ENCODE measurements at regions not wholly inside any gene's neighbourhood (a gene's known extent, or its start where the extent isn't known, plus 50 kb on each side); places are given as distances from the start of the nearest gene placed in this dataset.

GRCh38 chr15:96716478-96716877 is 386.0 kb downstream of the NR2F2 start:
- H3K9ac ChIP-seq (ENCODE audit: low read depth, low read length) = no peak overlapping the region
- H3K27me3 ChIP-seq (ENCODE audit: insufficient read depth, low read length) = peaks cover 7% of the 10 kb centered on the region; the same call in 1 of the 2 replicates
- H3K4me1 ChIP-seq (ENCODE audit: insufficient read depth, low read length) = no peaks in the 10 kb centered on the region
- H3K36me3 ChIP-seq (ENCODE audit: insufficient read depth, low read depth, low read length) = no peaks in the 10 kb centered on the region
- no peak overlapping the region for H3K27ac ChIP-seq (ENCODE audit: low read length)
- no peak overlapping the region for H3K4me3 ChIP-seq (ENCODE audit: low read length)
- no peaks in the 10 kb centered on the region for H3K9me3 ChIP-seq (ENCODE audit: insufficient read depth, low read depth, low read length)

GRCh38 chr15:96720251-96720650 is 389.8 kb downstream of the NR2F2 start:
- Histone ChIP-seq H3K27ac (ENCODE audit: low read length) (no peak overlapping the region), H3K36me3 (ENCODE audit: insufficient read depth, low read depth, low read length) (no peaks in the 10 kb centered on the region), H3K27me3 (ENCODE audit: insufficient read depth, low read length) (peaks cover 7% of the 10 kb centered on the region; the same call in 1 of the 2 replicates), H3K4me3 (ENCODE audit: low read length) (no peak overlapping the region), H3K9ac (ENCODE audit: low read depth, low read length) (no peak overlapping the region), H3K4me1 (ENCODE audit: insufficient read depth, low read length) (no peaks in the 10 kb centered on the region), H3K9me3 (ENCODE audit: insufficient read depth, low read depth, low read length) (no peaks in the 10 kb centered on the region)

GRCh38 chr15:96720656-96721055 is 390.2 kb downstream of the NR2F2 start:
- H3K4me1 ChIP-seq (ENCODE audit: insufficient read depth, low read length) = no peaks in the 10 kb centered on the region
- no peak overlapping the region for H3K4me3 ChIP-seq (ENCODE audit: low read length)
- H3K9ac ChIP-seq (ENCODE audit: low read depth, low read length) = no peak overlapping the region
- no peaks in the 10 kb centered on the region for H3K9me3 ChIP-seq (ENCODE audit: insufficient read depth, low read depth, low read length)
- no peaks in the 10 kb centered on the region for H3K36me3 ChIP-seq (ENCODE audit: insufficient read depth, low read depth, low read length)
- H3K27me3 ChIP-seq (ENCODE audit: insufficient read depth, low read length) = peaks cover 7% of the 10 kb centered on the region; the same call in 1 of the 2 replicates
- no peak overlapping the region for H3K27ac ChIP-seq (ENCODE audit: low read length)

- no peaks in the 10 kb centered on the region for H3K27me3 ChIP-seq (ENCODE audit: insufficient read depth, low read length)
- no peak overlapping the region for H3K9ac ChIP-seq (ENCODE audit: low read depth, low read length)
- no peaks in the 10 kb centered on the region for H3K4me1 ChIP-seq (ENCODE audit: insufficient read depth, low read length)
- no peaks in the 10 kb centered on the region for H3K9me3 ChIP-seq (ENCODE audit: insufficient read depth, low read depth, low read length)
- H3K36me3 ChIP-seq (ENCODE audit: insufficient read depth, low read depth, low read length) = no peaks in the 10 kb centered on the region
- H3K4me3 ChIP-seq (ENCODE audit: low read length) = no peak overlapping the region
- no peak overlapping the region for H3K27ac ChIP-seq (ENCODE audit: low read length)
These were observed 398.1 kb downstream of the NR2F2 start for GRCh38 chr15:96728591-96728990.

GRCh38 chr15:96732704-96733103 is 402.2 kb downstream of the NR2F2 start:
- no peaks in the 10 kb centered on the region for H3K4me1 ChIP-seq (ENCODE audit: insufficient read depth, low read length)
- H3K36me3 ChIP-seq (ENCODE audit: insufficient read depth, low read depth, low read length) = no peaks in the 10 kb centered on the region
- H3K27me3 ChIP-seq (ENCODE audit: insufficient read depth, low read length) = no peaks in the 10 kb centered on the region
- H3K4me3 ChIP-seq (ENCODE audit: low read length) = no peak overlapping the region
- no peak overlapping the region for H3K9ac ChIP-seq (ENCODE audit: low read depth, low read length)
- H3K27ac ChIP-seq (ENCODE audit: low read length) = no peak overlapping the region
- no peaks in the 10 kb centered on the region for H3K9me3 ChIP-seq (ENCODE audit: insufficient read depth, low read depth, low read length)

GRCh38 chr15:96733721-96734120 is 403.2 kb downstream of the NR2F2 start:
- Histone ChIP-seq H3K4me1 (ENCODE audit: insufficient read depth, low read length) (no peaks in the 10 kb centered on the region), H3K27ac (ENCODE audit: low read length) (no peak overlapping the region), H3K4me3 (ENCODE audit: low read length) (no peak overlapping the region), H3K9me3 (ENCODE audit: insufficient read depth, low read depth, low read length) (no peaks in the 10 kb centered on the region), H3K9ac (ENCODE audit: low read depth, low read length) (no peak overlapping the region), H3K36me3 (ENCODE audit: insufficient read depth, low read depth, low read length) (no peaks in the 10 kb centered on the region), H3K27me3 (ENCODE audit: insufficient read depth, low read length) (no peaks in the 10 kb centered on the region)

- Histone ChIP-seq H3K27ac (ENCODE audit: low read length) (no peak overlapping the region), H3K9ac (ENCODE audit: low read depth, low read length) (no peak overlapping the region), H3K27me3 (ENCODE audit: insufficient read depth, low read length) (no peaks in the 10 kb centered on the region)
These were observed 405.2 kb downstream of the NR2F2 start for GRCh38 chr15:96735632-96736240.

GRCh38 chr15:96736384-96736783 is 405.9 kb downstream of the NR2F2 start:
- no peak overlapping the region for H3K27ac ChIP-seq (ENCODE audit: low read length)
- no peaks in the 10 kb centered on the region for H3K36me3 ChIP-seq (ENCODE audit: insufficient read depth, low read depth, low read length)
- no peaks in the 10 kb centered on the region for H3K9me3 ChIP-seq (ENCODE audit: insufficient read depth, low read depth, low read length)
- H3K27me3 ChIP-seq (ENCODE audit: insufficient read depth, low read length) = no peaks in the 10 kb centered on the region
- no peak overlapping the region for H3K4me3 ChIP-seq (ENCODE audit: low read length)
- H3K9ac ChIP-seq (ENCODE audit: low read depth, low read length) = no peak overlapping the region
- H3K4me1 ChIP-seq (ENCODE audit: insufficient read depth, low read length) = no peaks in the 10 kb centered on the region

More at GRCh38 chr15:96735632-96736240, 405.2 kb downstream of the NR2F2 start:
- Histone ChIP-seq H3K36me3 (ENCODE audit: insufficient read depth, low read depth, low read length) (no peaks in the 10 kb centered on the region), H3K9me3 (ENCODE audit: insufficient read depth, low read depth, low read length) (no peaks in the 10 kb centered on the region), H3K4me3 (ENCODE audit: low read length) (no peak overlapping the region), H3K4me1 (ENCODE audit: insufficient read depth, low read length) (no peaks in the 10 kb centered on the region)

GRCh38 chr15:96737408-96737807 is 406.9 kb downstream of the NR2F2 start:
- Histone ChIP-seq H3K27me3 (ENCODE audit: insufficient read depth, low read length) (no peaks in the 10 kb centered on the region; the same call in 1 of the 2 replicates), H3K9me3 (ENCODE audit: insufficient read depth, low read depth, low read length) (no peaks in the 10 kb centered on the region), H3K36me3 (ENCODE audit: insufficient read depth, low read depth, low read length) (no peaks in the 10 kb centered on the region), H3K9ac (ENCODE audit: low read depth, low read length) (no peak overlapping the region), H3K4me1 (ENCODE audit: insufficient read depth, low read length) (no peaks in the 10 kb centered on the region), H3K4me3 (ENCODE audit: low read length) (no peak overlapping the region), H3K27ac (ENCODE audit: low read length) (no peak overlapping the region)

GRCh38 chr15:96746665-96747064 is 416.2 kb downstream of the NR2F2 start:
- Histone ChIP-seq H3K9me3 (ENCODE audit: insufficient read depth, low read depth, low read length) (no peaks in the 10 kb centered on the region), H3K27me3 (ENCODE audit: insufficient read depth, low read length) (peaks cover 9% of the 10 kb centered on the region; the same call in 1 of the 2 replicates), H3K4me3 (ENCODE audit: low read length) (no peak overlapping the region), H3K4me1 (ENCODE audit: insufficient read depth, low read length) (no peaks in the 10 kb centered on the region), H3K36me3 (ENCODE audit: insufficient read depth, low read depth, low read length) (no peaks in the 10 kb centered on the region), H3K9ac (ENCODE audit: low read depth, low read length) (no peak overlapping the region), H3K27ac (ENCODE audit: low read length) (no peak overlapping the region)

- Histone ChIP-seq H3K27me3 (ENCODE audit: insufficient read depth, low read length) (peaks cover 9% of the 10 kb centered on the region; the same call in 1 of the 2 replicates), H3K4me3 (ENCODE audit: low read length) (no peak overlapping the region), H3K4me1 (ENCODE audit: insufficient read depth, low read length) (no peaks in the 10 kb centered on the region), H3K27ac (ENCODE audit: low read length) (no peak overlapping the region), H3K9ac (ENCODE audit: low read depth, low read length) (no peak overlapping the region), H3K9me3 (ENCODE audit: insufficient read depth, low read depth, low read length) (no peaks in the 10 kb centered on the region), H3K36me3 (ENCODE audit: insufficient read depth, low read depth, low read length) (no peaks in the 10 kb centered on the region)
These were observed 416.8 kb downstream of the NR2F2 start for GRCh38 chr15:96747291-96747690.

GRCh38 chr15:96750361-96750760 is 419.9 kb downstream of the NR2F2 start:
- Histone ChIP-seq H3K4me3 (ENCODE audit: low read length) (no peak overlapping the region), H3K9ac (ENCODE audit: low read depth, low read length) (no peak overlapping the region), H3K36me3 (ENCODE audit: insufficient read depth, low read depth, low read length) (no peaks in the 10 kb centered on the region), H3K9me3 (ENCODE audit: insufficient read depth, low read depth, low read length) (no peaks in the 10 kb centered on the region), H3K27me3 (ENCODE audit: insufficient read depth, low read length) (peaks cover 5% of the 10 kb centered on the region; the same call in 1 of the 2 replicates), H3K4me1 (ENCODE audit: insufficient read depth, low read length) (no peaks in the 10 kb centered on the region), H3K27ac (ENCODE audit: low read length) (no peak overlapping the region)

Measured in iPS-20b (cell line).